PC-3 (cell line): ENCODE measurements at regions not wholly inside any gene's neighbourhood (a gene's known extent, or its start where the extent isn't known, plus 50 kb on each side); places are given as distances from the start of the nearest gene placed in this dataset.

Source experiments
- CTCF ChIP-seq: fragments of 300-600 bp; sonication (generic); conservative IDR thresholded peaks from 2 replicates; pipeline ENCODE4 v1.5.1; 2017; ENCODE audit warnings: antibody characterized with exemption, low read depth, mild to moderate bottlenecking, low read length
- EZH2phosphoT487 ChIP-seq: fragments of 300-600 bp; sonication (generic); IDR thresholded peaks from 2 replicates; pipeline ENCODE4 v1.6.1; 2018; ENCODE audit warnings: mild to moderate bottlenecking, antibody characterized with exemption, low read length, borderline replicate concordance

GRCh38 chr18:29003194-29003593 is 826.3 kb upstream of the CDH2 start:
- TF ChIP-seq CTCF (no peak), EZH2phosphoT487 (no peak)
